Panc1 (cell line): ENCODE measurements at regions not wholly inside any gene's neighbourhood (a gene's known extent, or its start where the extent isn't known, plus 50 kb on each side); places are given as distances from the start of the nearest gene placed in this dataset.

ENCODE experiments used
- ATAC-seq: fragments of 200-7000 bp; cut with Tn5 transposase; 2 replicates; pipeline ENCODE4 v1.9.1; 2020; ENCODE audit warnings: mild to moderate bottlenecking, moderate library complexity
- BruUV-seq: library from RNA; stranded (reverse); fragments of 400-500 nt; replicated peaks from 2 replicates; lab custom pipeline; 2021; lab: Mats Ljungman, UMichigan
- CTCF ChIA-PET: fragments of 300-600 bp; sonication (Branson Sonifier 250); formaldehyde crosslinking; loops from one replicate; lab custom pipeline; 2022; ENCODE audit warnings: antibody characterized with exemption; lab: Charles Lee
- POLR2A ChIA-PET: fragments of 300-600 bp; sonication (Branson Sonifier 250); formaldehyde crosslinking; loops from one replicate; lab custom pipeline; 2022; ENCODE audit warnings: antibody characterized with exemption; lab: Charles Lee
- DNase-seq: peaks from one replicate; pipeline ENCODE4 v3.0.0-alpha.2; 2010; ENCODE audit warnings: low read depth, low spot score
- H3K27ac ChIP-seq: 2 replicates; pipeline ENCODE4 v1.5.1; 2011; ENCODE audit warnings: mild to moderate bottlenecking, low read length, inconsistent platforms
- H3K27me3 ChIP-seq: fragments of 200-500 bp; sonication (Bioruptor generic); 2 replicates; pipeline ENCODE4 v1.6.0; 2014; ENCODE audit warnings: low read length, inconsistent platforms; ENCODE audit not compliant: control insufficient read depth, insufficient read depth
- H3K36me3 ChIP-seq: fragments of 200-500 bp; sonication (Bioruptor generic); 2 replicates; pipeline ENCODE4 v1.5.1; 2014; ENCODE audit warnings: inconsistent platforms, mild to moderate bottlenecking, low read length, moderate library complexity; ENCODE audit not compliant: control insufficient read depth, insufficient read depth
- H3K4me1 ChIP-seq: 2 replicates; pipeline ENCODE4 v1.5.1; 2011; ENCODE audit warnings: inconsistent platforms, mild to moderate bottlenecking, low read length, moderate library complexity; ENCODE audit not compliant: control insufficient read depth, insufficient read depth
- H3K4me3 ChIP-seq, 2 experiments: 2 replicates each; pipeline ENCODE4 v1.5.1; 2011 to 2012; ENCODE audit warnings: low read depth in 2 of 2, low read length in 2 of 2, mild to moderate bottlenecking in 2 of 2, inconsistent platforms in 1 of 2, moderate library complexity in 1 of 2
- H3K9me3 ChIP-seq: fragments of 200-500 bp; sonication (Bioruptor generic); 2 replicates; pipeline ENCODE4 v1.5.1; 2014; ENCODE audit warnings: low read depth, mild to moderate bottlenecking, inconsistent platforms, low read length, moderate library complexity; ENCODE audit not compliant: control insufficient read depth, insufficient read depth
- POLR2AphosphoS5 ChIP-seq: IDR thresholded peaks from 2 replicates; pipeline ENCODE4 v1.6.1; 2012; ENCODE audit warnings: mild to moderate bottlenecking, low read depth, low read length, moderate library complexity
- SIN3A ChIP-seq: IDR thresholded peaks from 2 replicates; pipeline ENCODE4 v1.6.1; 2012; ENCODE audit warnings: low read depth, mild to moderate bottlenecking, low read length, moderate library complexity, borderline replicate concordance; ENCODE audit not compliant: insufficient read depth
- TCF7L2 ChIP-seq: IDR thresholded peaks from 2 replicates; pipeline ENCODE4 v1.6.1; 2011; ENCODE audit warnings: mild to moderate bottlenecking, low read depth, low read length, inconsistent platforms
- in situ Hi-C: cut with HindIII; loops from 2 replicates; pipeline ENCODE4 v1.10.0; 2016; ENCODE audit warnings: low sequenced_read_pairs, low pct_unique_long_range_greater_than_20kb
- intact Hi-C: fragments of 100-400 bp; cut with micrococcal nuclease; formaldehyde crosslinking; loops from one replicate; pipeline ENCODE4 v1.10.0; 2022; ENCODE audit not compliant: unreplicated experiment
- TF ChIP-seq, protein P1 (sequence below), 2 experiments: IDR thresholded peaks; 2 replicates each; pipeline ENCODE4 v1.6.1; 2011 to 2012; ENCODE audit warnings: low read depth in 2 of 2, control low read depth in 1 of 2, low read length in 1 of 2, mild to moderate bottlenecking in 1 of 2, moderate library complexity in 1 of 2; ENCODE audit not compliant: insufficient read depth in 1 of 2
- TF ChIP-seq, protein P2 (sequence below): fragments of 450-650 bp; IDR thresholded peaks from 2 replicates; pipeline ENCODE4 v1.5.1; 2017; ENCODE audit warnings: mild to moderate bottlenecking

DNA sequence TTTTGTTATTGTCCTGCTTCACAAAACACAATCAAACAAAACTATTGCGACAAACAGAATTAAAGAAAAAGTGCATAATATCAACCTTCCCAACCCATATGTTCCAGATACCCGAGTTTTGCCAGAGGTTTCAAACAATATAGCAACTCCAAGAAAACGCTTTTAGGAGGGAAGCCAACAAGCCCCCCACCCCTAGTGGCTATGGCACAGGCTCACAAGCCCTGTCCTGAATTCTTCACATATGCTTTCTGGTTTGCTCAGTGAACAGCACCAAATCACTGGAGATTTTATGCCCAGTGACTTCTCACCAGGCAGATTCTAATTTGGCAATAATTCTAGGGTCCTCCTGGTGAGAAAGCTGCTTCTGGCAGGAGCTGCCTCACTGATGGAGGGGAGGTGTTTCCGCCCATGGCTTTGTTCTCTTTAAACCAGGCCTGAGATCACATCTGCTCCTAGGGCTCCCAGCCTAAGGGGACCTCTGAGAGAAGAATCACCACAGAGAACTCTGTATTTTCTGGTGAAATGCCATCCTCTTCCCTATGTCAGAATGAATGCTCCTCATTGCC, 1982.4 kb downstream of the EFNA5 start:
- intact Hi-C loops (no loop called here), in situ Hi-C loops (no loop called here)
- Histone ChIP-seq H3K4me3 (no peak overlapping the region), H3K27ac (no peak overlapping the region), H3K27me3 (no peaks in the 10 kb centered on the region), H3K4me1 (no peaks in the 10 kb centered on the region), H3K36me3 (no peaks in the 10 kb centered on the region), H3K9me3 (no peaks in the 10 kb centered on the region)
- BruUV-seq, result no TSS peak
- POLR2A ChIA-PET, result no interaction called here
- CTCF ChIA-PET, result no interaction called here
- no peak for DNase-seq
- TF ChIP-seq SIN3A (no peak), POLR2AphosphoS5 (no peak), TCF7L2 (no peak)
- TF ChIP-seq, protein P1, sequence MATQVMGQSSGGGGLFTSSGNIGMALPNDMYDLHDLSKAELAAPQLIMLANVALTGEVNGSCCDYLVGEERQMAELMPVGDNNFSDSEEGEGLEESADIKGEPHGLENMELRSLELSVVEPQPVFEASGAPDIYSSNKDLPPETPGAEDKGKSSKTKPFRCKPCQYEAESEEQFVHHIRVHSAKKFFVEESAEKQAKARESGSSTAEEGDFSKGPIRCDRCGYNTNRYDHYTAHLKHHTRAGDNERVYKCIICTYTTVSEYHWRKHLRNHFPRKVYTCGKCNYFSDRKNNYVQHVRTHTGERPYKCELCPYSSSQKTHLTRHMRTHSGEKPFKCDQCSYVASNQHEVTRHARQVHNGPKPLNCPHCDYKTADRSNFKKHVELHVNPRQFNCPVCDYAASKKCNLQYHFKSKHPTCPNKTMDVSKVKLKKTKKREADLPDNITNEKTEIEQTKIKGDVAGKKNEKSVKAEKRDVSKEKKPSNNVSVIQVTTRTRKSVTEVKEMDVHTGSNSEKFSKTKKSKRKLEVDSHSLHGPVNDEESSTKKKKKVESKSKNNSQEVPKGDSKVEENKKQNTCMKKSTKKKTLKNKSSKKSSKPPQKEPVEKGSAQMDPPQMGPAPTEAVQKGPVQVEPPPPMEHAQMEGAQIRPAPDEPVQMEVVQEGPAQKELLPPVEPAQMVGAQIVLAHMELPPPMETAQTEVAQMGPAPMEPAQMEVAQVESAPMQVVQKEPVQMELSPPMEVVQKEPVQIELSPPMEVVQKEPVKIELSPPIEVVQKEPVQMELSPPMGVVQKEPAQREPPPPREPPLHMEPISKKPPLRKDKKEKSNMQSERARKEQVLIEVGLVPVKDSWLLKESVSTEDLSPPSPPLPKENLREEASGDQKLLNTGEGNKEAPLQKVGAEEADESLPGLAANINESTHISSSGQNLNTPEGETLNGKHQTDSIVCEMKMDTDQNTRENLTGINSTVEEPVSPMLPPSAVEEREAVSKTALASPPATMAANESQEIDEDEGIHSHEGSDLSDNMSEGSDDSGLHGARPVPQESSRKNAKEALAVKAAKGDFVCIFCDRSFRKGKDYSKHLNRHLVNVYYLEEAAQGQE (IDR thresholded peaks at IDR 0.05; ENCODE audit: insufficient read depth in 1 of 2, low read depth in 2 of 2, low read length in 1 of 2), result no peak
- TF ChIP-seq, protein P2, sequence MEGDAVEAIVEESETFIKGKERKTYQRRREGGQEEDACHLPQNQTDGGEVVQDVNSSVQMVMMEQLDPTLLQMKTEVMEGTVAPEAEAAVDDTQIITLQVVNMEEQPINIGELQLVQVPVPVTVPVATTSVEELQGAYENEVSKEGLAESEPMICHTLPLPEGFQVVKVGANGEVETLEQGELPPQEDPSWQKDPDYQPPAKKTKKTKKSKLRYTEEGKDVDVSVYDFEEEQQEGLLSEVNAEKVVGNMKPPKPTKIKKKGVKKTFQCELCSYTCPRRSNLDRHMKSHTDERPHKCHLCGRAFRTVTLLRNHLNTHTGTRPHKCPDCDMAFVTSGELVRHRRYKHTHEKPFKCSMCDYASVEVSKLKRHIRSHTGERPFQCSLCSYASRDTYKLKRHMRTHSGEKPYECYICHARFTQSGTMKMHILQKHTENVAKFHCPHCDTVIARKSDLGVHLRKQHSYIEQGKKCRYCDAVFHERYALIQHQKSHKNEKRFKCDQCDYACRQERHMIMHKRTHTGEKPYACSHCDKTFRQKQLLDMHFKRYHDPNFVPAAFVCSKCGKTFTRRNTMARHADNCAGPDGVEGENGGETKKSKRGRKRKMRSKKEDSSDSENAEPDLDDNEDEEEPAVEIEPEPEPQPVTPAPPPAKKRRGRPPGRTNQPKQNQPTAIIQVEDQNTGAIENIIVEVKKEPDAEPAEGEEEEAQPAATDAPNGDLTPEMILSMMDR, result no peak
- ATAC-seq, result no peak

DNA sequence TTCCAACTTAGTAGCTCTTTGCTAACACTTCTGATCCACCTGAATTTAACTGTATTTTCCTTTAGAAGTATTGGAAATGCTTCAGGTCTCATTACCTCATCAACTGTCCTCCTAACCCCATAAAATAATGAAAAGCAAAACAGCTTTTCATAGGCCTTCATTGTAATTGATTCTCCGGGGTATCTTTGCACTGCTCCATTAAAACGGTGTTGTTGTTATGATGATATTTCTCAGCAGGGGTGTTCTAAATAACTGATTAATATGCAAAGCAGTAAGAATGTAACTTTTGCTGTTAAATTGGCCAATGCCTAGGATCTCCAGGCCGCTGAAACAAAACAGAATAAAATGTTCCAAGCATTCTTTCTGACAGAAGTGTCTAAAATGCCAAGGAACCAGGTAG, 1983.2 kb downstream of the EFNA5 start:
- BruUV-seq, result no TSS peak
- Histone ChIP-seq H3K4me1 (no peaks in the 10 kb centered on the region), H3K36me3 (no peaks in the 10 kb centered on the region), H3K27me3 (no peaks in the 10 kb centered on the region), H3K4me3 (no peak overlapping the region), H3K27ac (no peak overlapping the region), H3K9me3 (no peaks in the 10 kb centered on the region)
- TF ChIP-seq, protein P1 (IDR thresholded peaks at IDR 0.05; ENCODE audit: insufficient read depth in 1 of 2, low read depth in 2 of 2, low read length in 1 of 2), result no peak
- TF ChIP-seq SIN3A, result no peak
- TF ChIP-seq TCF7L2, result no peak
- TF ChIP-seq POLR2AphosphoS5, result no peak
- TF ChIP-seq, protein P2, result no peak
- CTCF ChIA-PET, result no interaction called here
- in situ Hi-C loops, result no loop called here
- no peak for ATAC-seq
- POLR2A ChIA-PET, result no interaction called here
- DNase-seq, result no peak
- intact Hi-C loops, result no loop called here
